Prostate gland (tissue), 2 donors: ENCODE measurements at regions not wholly inside any gene's neighbourhood (a gene's known extent, or its start where the extent isn't known, plus 50 kb on each side); places are given as distances from the start of the nearest gene placed in this dataset.

Source experiments
- CTCF ChIP-seq, 4 experiments: fragments of 200-600 bp in 2 of 4; fragments of 450-650 bp in 2 of 4; sonication (generic) in 2 of 4; IDR thresholded peaks; 1 replicate in 3 of 4; 2 replicates in 1 of 4; pipeline ENCODE4 v1.5.1; 2016 to 2019; ENCODE audit warnings: antibody characterized with exemption in 4 of 4, mild to moderate bottlenecking in 2 of 4, moderate library complexity in 2 of 4
- POLR2A ChIP-seq: fragments of 450-650 bp; IDR thresholded peaks from one replicate; pipeline ENCODE4 v1.6.1; 2016; ENCODE audit warnings: antibody characterized with exemption, mild to moderate bottlenecking

GRCh38 chr5:147084702-147085101, 150.1 kb upstream of the STK32A start:
- no peak for TF ChIP-seq CTCF (IDR thresholded peaks at IDR 0.05)
- TF ChIP-seq POLR2A = no peak
